HFFc6 (cell line): ENCODE measurements at regions not wholly inside any gene's neighbourhood (a gene's known extent, or its start where the extent isn't known, plus 50 kb on each side); places are given as distances from the start of the nearest gene placed in this dataset.

Source experiments
- DNase-seq: peaks from one replicate; pipeline ENCODE4 v3.0.0-alpha.2; 2018
- H3K27ac Mint-ChIP-seq: 2 replicates; pipeline ENCODE4 v1.8.0; 2020; ENCODE audit warnings: mild to moderate bottlenecking, mixed read lengths
- H3K27me3 Mint-ChIP-seq: 2 replicates; pipeline ENCODE4 v1.8.0; 2021; ENCODE audit warnings: mild to moderate bottlenecking, moderate library complexity, mixed read lengths; ENCODE audit not compliant: insufficient read depth
- H3K36me3 Mint-ChIP-seq: 2 replicates; pipeline ENCODE4 v1.8.0; 2021; ENCODE audit warnings: low read depth, mixed read lengths
- H3K4me1 Mint-ChIP-seq: 2 replicates; pipeline ENCODE4 v1.8.0; 2020; ENCODE audit warnings: low read depth, mixed read lengths
- H3K4me3 Mint-ChIP-seq: 2 replicates; pipeline ENCODE4 v1.8.0; 2020; ENCODE audit warnings: mild to moderate bottlenecking, moderate library complexity, mixed read lengths
- H3K9me3 Mint-ChIP-seq: 2 replicates; pipeline ENCODE4 v1.8.0; 2020; ENCODE audit warnings: mild to moderate bottlenecking, mixed read lengths
- CTCF ChIP-seq: fragments of 200-600 bp; sonication (generic); IDR thresholded peaks from 2 replicates; pipeline ENCODE4 v1.5.0; 2021; ENCODE audit warnings: antibody characterized with exemption, mild to moderate bottlenecking

- peaks cover 15% of the 10 kb centered on the region for H3K27me3 Mint-ChIP-seq
These were observed 53.7 kb upstream of the ATP11B start for GRCh38 chr3:182739619-182740018.

GRCh38 chr3:182740710-182741109 is 52.6 kb upstream of the ATP11B start:
- Mint-ChIP-seq H3K4me1 (peaks cover 10% of the 10 kb centered on the region), H3K27ac (no peak overlapping the region), H3K4me3 (no peak overlapping the region), H3K9me3 (no peaks in the 10 kb centered on the region), H3K27me3 (peaks cover 15% of the 10 kb centered on the region), H3K36me3 (no peaks in the 10 kb centered on the region)
- no peak for DNase-seq
- no peak for TF ChIP-seq CTCF

More at GRCh38 chr3:182739619-182740018, 53.7 kb upstream of the ATP11B start:
- Mint-ChIP-seq H3K36me3 (no peaks in the 10 kb centered on the region), H3K9me3 (no peaks in the 10 kb centered on the region), H3K4me3 (no peak overlapping the region), H3K4me1 (peaks cover 16% of the 10 kb centered on the region), H3K27ac (no peak overlapping the region)
- no peak for TF ChIP-seq CTCF
- DNase-seq = peak; percentile 3

- DNase-seq = no peak
- Mint-ChIP-seq H3K27ac (no peak overlapping the region), H3K4me1 (peaks cover 6% of the 10 kb centered on the region; the same call in 1 of the 2 replicates), H3K36me3 (no peaks in the 10 kb centered on the region), H3K9me3 (no peaks in the 10 kb centered on the region), H3K4me3 (no peak overlapping the region), H3K27me3 (peaks cover 15% of the 10 kb centered on the region)
- no peak for TF ChIP-seq CTCF
These were observed 52.1 kb upstream of the ATP11B start for GRCh38 chr3:182741214-182741613.
